ENCODE measurements at regions not wholly inside any gene's neighbourhood (a gene's known extent, or its start where the extent isn't known, plus 50 kb on each side); places are given as distances from the start of the nearest gene placed in this dataset.

- no peaks in the 10 kb centered on the region for H3K36me3 Mint-ChIP-seq (ENCODE audit: unreplicated experiment)
- peaks cover 2% of the 10 kb centered on the region for H3K9me3 Mint-ChIP-seq (ENCODE audit: unreplicated experiment)
- peaks cover 3% of the 10 kb centered on the region for H3K27me3 Mint-ChIP-seq (ENCODE audit: unreplicated experiment)
Measured at GRCh38 chrX:69321006-69321655, 155.9 kb upstream of the PJA1 start.

DNA sequence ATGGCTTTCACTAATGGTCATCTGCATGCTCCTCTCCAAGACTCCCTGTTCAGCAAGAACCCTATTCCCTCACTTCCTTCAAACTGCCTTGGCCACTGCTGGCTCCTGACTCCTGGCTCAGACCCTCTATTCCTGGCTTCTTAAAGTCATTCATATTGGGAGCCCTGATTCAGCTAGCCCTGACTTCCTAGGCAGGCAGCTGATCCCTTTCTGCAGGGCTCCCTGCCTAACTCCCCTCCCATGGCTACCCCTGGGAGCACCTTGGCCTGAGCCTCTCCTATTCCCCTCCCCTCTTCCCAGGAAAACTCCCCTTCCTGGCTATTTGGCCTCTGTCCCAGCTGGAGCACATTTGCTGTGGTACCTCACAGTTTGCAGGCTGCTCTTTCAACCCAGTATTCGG lies 154.9 kb upstream of the PJA1 start:
- Mint-ChIP-seq H3K36me3 (ENCODE audit: unreplicated experiment) (no peaks in the 10 kb centered on the region), H3K4me1 (ENCODE audit: low read depth, unreplicated experiment) (peaks cover 30% of the 10 kb centered on the region), H3K9me3 (ENCODE audit: unreplicated experiment) (peaks cover 2% of the 10 kb centered on the region), H3K4me3 (ENCODE audit: unreplicated experiment) (no peak overlapping the region), H3K27me3 (ENCODE audit: unreplicated experiment) (peaks cover 3% of the 10 kb centered on the region), H3K27ac (ENCODE audit: unreplicated experiment) (peak overlapping the region; percentile 66)
- TF ChIP-seq, protein P1, sequence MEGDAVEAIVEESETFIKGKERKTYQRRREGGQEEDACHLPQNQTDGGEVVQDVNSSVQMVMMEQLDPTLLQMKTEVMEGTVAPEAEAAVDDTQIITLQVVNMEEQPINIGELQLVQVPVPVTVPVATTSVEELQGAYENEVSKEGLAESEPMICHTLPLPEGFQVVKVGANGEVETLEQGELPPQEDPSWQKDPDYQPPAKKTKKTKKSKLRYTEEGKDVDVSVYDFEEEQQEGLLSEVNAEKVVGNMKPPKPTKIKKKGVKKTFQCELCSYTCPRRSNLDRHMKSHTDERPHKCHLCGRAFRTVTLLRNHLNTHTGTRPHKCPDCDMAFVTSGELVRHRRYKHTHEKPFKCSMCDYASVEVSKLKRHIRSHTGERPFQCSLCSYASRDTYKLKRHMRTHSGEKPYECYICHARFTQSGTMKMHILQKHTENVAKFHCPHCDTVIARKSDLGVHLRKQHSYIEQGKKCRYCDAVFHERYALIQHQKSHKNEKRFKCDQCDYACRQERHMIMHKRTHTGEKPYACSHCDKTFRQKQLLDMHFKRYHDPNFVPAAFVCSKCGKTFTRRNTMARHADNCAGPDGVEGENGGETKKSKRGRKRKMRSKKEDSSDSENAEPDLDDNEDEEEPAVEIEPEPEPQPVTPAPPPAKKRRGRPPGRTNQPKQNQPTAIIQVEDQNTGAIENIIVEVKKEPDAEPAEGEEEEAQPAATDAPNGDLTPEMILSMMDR (IDR thresholded peaks at IDR 0.05; ENCODE audit: partially characterized antibody, unreplicated experiment), result no peak
- DNase-seq, result no peak

More at GRCh38 chrX:69321006-69321655, 155.9 kb upstream of the PJA1 start:
- Mint-ChIP-seq H3K4me3 (ENCODE audit: unreplicated experiment) (no peak overlapping the region), H3K4me1 (ENCODE audit: low read depth, unreplicated experiment) (peaks cover 27% of the 10 kb centered on the region), H3K27ac (ENCODE audit: unreplicated experiment) (no peak overlapping the region)
- no peak for DNase-seq
- TF ChIP-seq, protein P1 (IDR thresholded peaks at IDR 0.05; ENCODE audit: partially characterized antibody, unreplicated experiment), result no peak

GRCh38 chrX:69319376-69319775 lies 154.1 kb upstream of the PJA1 start:
- Mint-ChIP-seq H3K27me3 (ENCODE audit: unreplicated experiment) (peaks cover 3% of the 10 kb centered on the region), H3K36me3 (ENCODE audit: unreplicated experiment) (no peaks in the 10 kb centered on the region), H3K4me1 (ENCODE audit: low read depth, unreplicated experiment) (peaks cover 35% of the 10 kb centered on the region), H3K27ac (ENCODE audit: unreplicated experiment) (no peak overlapping the region), H3K9me3 (ENCODE audit: unreplicated experiment) (peaks cover 2% of the 10 kb centered on the region), H3K4me3 (ENCODE audit: unreplicated experiment) (no peak overlapping the region)
- no peak for DNase-seq
- TF ChIP-seq, protein P1 (IDR thresholded peaks at IDR 0.05; ENCODE audit: partially characterized antibody, unreplicated experiment), result no peak

GRCh38 chrX:69318651-69319340 lies 153.5 kb upstream of the PJA1 start:
- Mint-ChIP-seq H3K36me3 (ENCODE audit: unreplicated experiment) (no peaks in the 10 kb centered on the region), H3K4me1 (ENCODE audit: low read depth, unreplicated experiment) (peaks cover 35% of the 10 kb centered on the region), H3K27me3 (ENCODE audit: unreplicated experiment) (peaks cover 2% of the 10 kb centered on the region), H3K9me3 (ENCODE audit: unreplicated experiment) (peaks cover 2% of the 10 kb centered on the region), H3K4me3 (ENCODE audit: unreplicated experiment) (no peak overlapping the region), H3K27ac (ENCODE audit: unreplicated experiment) (no peak overlapping the region)
- no peak for DNase-seq
- TF ChIP-seq, protein P1 (IDR thresholded peaks at IDR 0.05; ENCODE audit: partially characterized antibody, unreplicated experiment), result no peak

DNA sequence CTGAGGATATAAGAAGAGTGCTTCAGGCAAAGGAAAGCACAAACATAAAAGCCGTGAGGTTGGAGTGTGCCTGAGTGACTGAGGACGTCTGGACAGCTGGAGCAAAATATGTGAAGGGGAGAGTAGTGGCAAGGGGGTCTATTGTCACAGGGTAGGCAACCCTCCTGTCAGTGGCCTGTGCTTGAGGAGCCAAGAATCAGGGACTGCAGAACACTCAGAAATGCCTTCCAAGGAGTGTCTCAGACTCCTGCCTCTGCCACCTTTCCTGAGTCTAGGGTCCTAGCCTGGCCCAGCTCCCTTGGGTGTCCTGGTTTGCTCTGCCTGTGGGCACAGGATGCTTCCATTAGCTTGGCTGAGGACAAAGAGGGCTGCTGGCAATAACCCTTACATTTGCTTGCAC lies 152.5 kb upstream of the PJA1 start:
- Mint-ChIP-seq H3K36me3 (ENCODE audit: unreplicated experiment) (no peaks in the 10 kb centered on the region), H3K4me1 (ENCODE audit: low read depth, unreplicated experiment) (peaks cover 42% of the 10 kb centered on the region), H3K9me3 (ENCODE audit: unreplicated experiment) (peaks cover 4% of the 10 kb centered on the region)

More for the DNA sequence above, 152.5 kb upstream of the PJA1 start:
- H3K27ac Mint-ChIP-seq (ENCODE audit: unreplicated experiment), result no peak overlapping the region
- H3K27me3 Mint-ChIP-seq (ENCODE audit: unreplicated experiment), result peaks cover 6% of the 10 kb centered on the region
- H3K4me3 Mint-ChIP-seq (ENCODE audit: unreplicated experiment), result no peak overlapping the region
- DNase-seq, result no peak
- TF ChIP-seq, protein P1 (IDR thresholded peaks at IDR 0.05; ENCODE audit: partially characterized antibody, unreplicated experiment), result no peak
